GM23248 (cell line): ENCODE measurements at regions not wholly inside any gene's neighbourhood (a gene's known extent, or its start where the extent isn't known, plus 50 kb on each side); places are given as distances from the start of the nearest gene placed in this dataset.
"Not testable (repeated sequence)": the region's sequence is repeated elsewhere in the genome, so short reads cannot be mapped to it uniquely, and the experiment has no call there.

Experiments used
- EZH2 ChIP-seq: fragments of 200-600 bp; sonication (generic); IDR thresholded peaks from 2 replicates; pipeline ENCODE4 v1.6.1; 2018; ENCODE audit warnings: antibody characterized with exemption, mild to moderate bottlenecking; ENCODE audit not compliant: insufficient read depth, poor library complexity, severe bottlenecking
- EZH2phosphoT487 ChIP-seq: fragments of 200-600 bp; sonication (generic); IDR thresholded peaks from 2 replicates; pipeline ENCODE4 v1.6.1; 2018; ENCODE audit warnings: antibody characterized with exemption, moderate library complexity, mild to moderate bottlenecking, low read depth; ENCODE audit not compliant: insufficient read depth

- not testable (repeated sequence) for TF ChIP-seq EZH2phosphoT487, EZH2
Observed at GRCh38 chr17:21574611-21575255, 117.6 kb upstream of the KCNJ18 start.
